ENCODE measurements at regions not wholly inside any gene's neighbourhood (a gene's known extent, or its start where the extent isn't known, plus 50 kb on each side); places are given as distances from the start of the nearest gene placed in this dataset.

- TF ChIP-seq BRCA1 (IDR thresholded peaks at IDR 0.05; ENCODE audit: low read depth, low read length) = no peak
- no peak for TF ChIP-seq CBX5 (IDR thresholded peaks at IDR 0.05; ENCODE audit: low read depth)
- no peak for TF ChIP-seq SIX5 (IDR thresholded peaks at IDR 0.05; ENCODE audit: low read depth, low read length, severe bottlenecking)
Observed at GRCh38 chr2:88903749-88904353, 212.4 kb downstream of the RPIA start (continued).

GRCh38 chr2:88913280-88913679 lies 221.8 kb downstream of the RPIA start:
- Histone ChIP-seq H3K36me3 (ENCODE audit: control insufficient read depth in 2 of 2, insufficient read depth in 2 of 2, low read length in 1 of 2) (no peaks in the 10 kb centered on the region), H3K27me3 (replicated peaks in 1 of 2; ENCODE audit: control insufficient read depth in 2 of 2, insufficient read depth in 2 of 2, low read length in 1 of 2) (no peaks in the 10 kb centered on the region), H3K27ac (ENCODE audit: control insufficient read depth, insufficient read depth) (no peak overlapping the region), H3K9me3 (replicated peaks; ENCODE audit: control insufficient read depth, insufficient read depth, low read length) (no peaks in the 10 kb centered on the region), H3K4me3 (no peak overlapping the region), H3K4me1 (ENCODE audit: control insufficient read depth, insufficient read depth, low read length) (no peaks in the 10 kb centered on the region), H2AFZ (ENCODE audit: control insufficient read depth, low read depth, low read length) (no peak overlapping the region), H3K4me2 (ENCODE audit: control insufficient read depth, insufficient read depth) (no peak overlapping the region), H4K20me1 (ENCODE audit: control insufficient read depth, insufficient read depth) (no peaks in the 10 kb centered on the region), H3K9ac (ENCODE audit: control insufficient read depth, insufficient read depth, low read length) (no peak overlapping the region), H3K79me2 (ENCODE audit: control insufficient read depth, insufficient read depth, low read length) (no peaks in the 10 kb centered on the region)
- SMC1A ChIA-PET (ENCODE audit: uncharacterized antibody, unreplicated experiment) = no interaction called here
- in situ Hi-C loops (cut with MboI) = no loop called here
- intact Hi-C loops (cut with micrococcal nuclease; ENCODE audit: unreplicated experiment) = no loop called here
- POLR2A ChIA-PET = no interaction called here
- TF ChIP-seq NFIC (IDR thresholded peaks at IDR 0.05; ENCODE audit: low read depth, low read length) (no peak), BRCA1 (IDR thresholded peaks at IDR 0.05; ENCODE audit: low read depth, low read length) (no peak), SPI1 (IDR thresholded peaks at IDR 0.05; ENCODE audit: borderline replicate concordance, insufficient read depth, low read depth, low read length) (peak; percentile 51; the same call in 1 of the 2 replicates)
- CTCF ChIA-PET = interaction anchor here (1.0 kb wide), 1 partner anchor 9 kb away, joined by 3 read pairs; no protein-coding TSS in a partner anchor
- no peak for ATAC-seq
- BruUV-seq (replicated peaks) = no TSS peak
- FAIRE-seq = no peak
- RAD21 ChIA-PET (ENCODE audit: unreplicated experiment) = no interaction called here
- no peak for DNase-seq (ENCODE audit: low read depth, low spot score)
